RPMI7951 (cell line): ENCODE measurements at regions not wholly inside any gene's neighbourhood (a gene's known extent, or its start where the extent isn't known, plus 50 kb on each side); places are given as distances from the start of the nearest gene placed in this dataset.
A peak's percentile ranks its signal among the peaks of the same experiment; 100 is the strongest.

Experiments used
- DNase-seq: peaks from one replicate; pipeline ENCODE4 v3.0.0-alpha.2; 2012; ENCODE audit warnings: low read depth

DNA sequence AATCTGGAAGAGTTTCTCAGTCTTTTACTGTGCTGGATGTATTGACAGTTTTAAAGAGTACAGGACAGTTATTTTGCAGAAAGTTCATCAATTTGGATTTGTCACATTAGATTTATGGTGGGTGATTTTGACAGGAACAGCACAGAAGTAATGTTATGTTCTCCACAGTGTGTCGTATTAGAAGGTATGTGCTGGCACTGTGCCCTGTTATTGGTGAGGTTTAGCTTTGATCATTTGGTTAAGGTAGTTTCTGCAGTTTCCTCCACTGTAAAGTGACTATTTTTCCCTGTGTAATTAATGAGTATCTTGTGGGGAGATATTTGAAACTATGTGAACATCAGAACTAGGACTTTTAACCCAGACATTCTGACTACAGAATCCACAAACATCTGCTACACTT, 308.5 kb upstream of the TBX3 start:
- DNase-seq, result no peak

GRCh38 chr12:114990381-114990780, 306.4 kb upstream of the TBX3 start:
- DNase-seq, result no peak

DNA sequence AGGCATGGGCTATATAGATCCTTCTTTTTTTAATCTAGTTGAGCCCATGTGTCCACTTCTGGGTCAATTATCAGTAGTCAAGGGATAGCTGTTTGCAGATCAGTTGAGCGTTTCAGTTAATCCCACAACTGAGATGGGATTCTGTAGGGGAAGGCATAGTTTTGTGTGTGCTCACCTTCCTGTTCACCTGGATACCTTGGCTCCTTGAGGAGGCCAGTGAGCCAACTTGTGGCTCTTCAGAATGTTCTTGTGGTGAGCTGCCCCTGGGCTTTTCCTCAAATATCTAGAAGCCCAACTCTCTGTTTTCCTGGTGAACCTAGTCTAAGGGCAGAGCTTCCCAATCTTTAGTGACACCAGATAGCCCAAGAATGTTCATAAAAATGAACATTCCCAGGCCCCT, 302.9 kb upstream of the TBX3 start:
- no peak for DNase-seq

- DNase-seq, result no peak
Measured at GRCh38 chr12:114986178-114986714, 302.3 kb upstream of the TBX3 start.

- no peak for DNase-seq
Measured at GRCh38 chr12:114984634-114985061, 300.7 kb upstream of the TBX3 start.

DNA sequence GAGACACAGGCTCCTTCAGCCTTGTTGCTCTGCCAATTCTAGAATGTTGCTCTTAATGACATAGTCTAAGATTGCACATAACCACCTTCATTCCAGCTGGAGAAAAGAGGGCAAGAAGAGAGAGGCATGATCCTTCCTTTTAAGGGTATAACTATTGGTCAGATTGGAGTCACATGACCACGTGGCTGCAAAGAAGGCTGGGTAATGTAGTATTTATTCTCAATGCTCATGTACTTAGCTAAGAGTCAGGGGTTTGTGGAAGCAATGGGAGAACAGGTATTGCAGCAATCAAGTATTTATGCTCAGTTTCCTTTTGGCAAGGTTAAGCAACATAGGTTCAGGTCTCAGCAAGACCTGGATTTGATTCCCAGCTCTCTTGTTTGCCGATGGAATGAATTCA, 298.8 kb upstream of the TBX3 start:
- peak; percentile 22 for DNase-seq

- no peak for DNase-seq
Measured at GRCh38 chr12:114981036-114981435, 297.1 kb upstream of the TBX3 start.

- peak; percentile 58 for DNase-seq
Measured at GRCh38 chr12:114976959-114977358, 293.0 kb upstream of the TBX3 start.

DNA sequence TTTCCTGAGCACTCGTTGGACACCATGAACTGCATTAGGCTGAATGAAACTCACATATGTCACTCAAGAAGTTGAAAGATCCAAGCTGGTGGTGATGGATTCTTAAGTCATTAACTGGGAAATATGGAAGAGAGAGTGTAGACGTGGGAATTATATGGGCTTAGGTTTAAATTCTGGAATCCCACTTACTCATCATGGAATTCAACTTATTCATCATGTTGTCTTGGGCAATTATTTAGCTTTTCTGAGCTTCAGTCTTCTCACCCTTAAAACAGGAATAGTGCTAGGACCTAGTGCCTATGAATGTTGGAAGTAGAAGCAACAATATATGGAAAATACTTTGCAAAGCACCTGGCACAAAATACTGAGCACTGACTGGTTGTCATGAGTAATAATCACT, 292.4 kb upstream of the TBX3 start:
- DNase-seq, result no peak

GRCh38 chr12:114975640-114976310, 291.8 kb upstream of the TBX3 start:
- no peak for DNase-seq

DNA sequence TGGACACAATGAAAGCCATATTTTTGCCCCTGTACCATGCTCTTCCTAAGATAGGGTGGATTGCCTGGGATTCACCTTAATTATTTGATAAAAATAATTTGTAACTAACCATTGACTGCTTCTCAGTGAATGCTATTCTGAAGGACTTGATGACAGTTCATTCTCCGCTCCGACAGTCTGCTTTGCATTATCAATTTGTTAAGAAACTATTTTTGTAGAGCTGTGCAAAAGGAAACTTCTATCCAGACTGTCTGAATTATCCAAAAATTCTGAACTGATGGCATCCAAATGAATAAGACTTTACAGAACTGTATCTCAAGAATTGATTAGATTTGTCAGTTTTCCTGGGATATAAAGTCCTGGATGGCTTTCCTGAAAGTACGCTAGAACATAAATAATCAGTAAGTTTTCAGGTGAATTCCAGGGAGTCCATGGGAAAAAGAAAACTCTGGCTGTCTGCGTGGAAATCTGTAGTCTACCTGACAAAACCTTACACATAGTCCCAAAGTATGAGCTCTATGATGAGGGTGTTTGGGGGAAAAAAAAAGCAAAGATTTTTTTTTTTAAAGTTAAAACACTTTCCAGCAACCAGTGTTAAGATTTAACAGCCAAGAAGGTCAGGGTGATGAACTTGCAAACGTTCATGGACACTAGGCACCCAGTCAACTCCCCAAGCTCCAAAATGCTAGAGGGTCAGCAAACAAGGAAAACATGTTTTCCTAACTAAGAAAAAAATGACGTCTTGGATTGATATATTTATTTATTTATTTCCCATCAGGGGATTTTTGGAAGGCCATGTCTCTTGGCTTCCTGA, 291.1 kb upstream of the TBX3 start:
- DNase-seq, result no peak

GRCh38 chr12:114974333-114974732, 290.4 kb upstream of the TBX3 start:
- no peak for DNase-seq

DNA sequence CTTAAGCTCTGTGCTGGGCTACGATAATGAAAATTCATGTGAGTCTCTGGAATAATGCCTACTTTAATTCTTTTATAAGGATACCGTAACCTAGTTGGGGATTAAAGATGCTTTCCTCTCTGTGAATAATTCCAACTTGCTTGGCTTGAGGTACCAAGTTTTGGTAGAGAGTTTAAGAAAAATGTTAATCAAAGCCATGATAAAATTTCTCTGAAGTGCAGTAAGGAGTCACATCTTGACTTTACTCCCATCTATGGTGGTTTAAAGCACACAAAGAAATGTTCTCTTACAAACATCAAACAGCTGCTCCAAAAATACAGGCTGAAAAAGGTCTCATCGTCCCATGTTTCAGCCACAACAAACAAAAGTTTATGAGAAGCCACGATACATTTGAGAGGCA, 284.8 kb upstream of the TBX3 start:
- no peak for DNase-seq

DNA sequence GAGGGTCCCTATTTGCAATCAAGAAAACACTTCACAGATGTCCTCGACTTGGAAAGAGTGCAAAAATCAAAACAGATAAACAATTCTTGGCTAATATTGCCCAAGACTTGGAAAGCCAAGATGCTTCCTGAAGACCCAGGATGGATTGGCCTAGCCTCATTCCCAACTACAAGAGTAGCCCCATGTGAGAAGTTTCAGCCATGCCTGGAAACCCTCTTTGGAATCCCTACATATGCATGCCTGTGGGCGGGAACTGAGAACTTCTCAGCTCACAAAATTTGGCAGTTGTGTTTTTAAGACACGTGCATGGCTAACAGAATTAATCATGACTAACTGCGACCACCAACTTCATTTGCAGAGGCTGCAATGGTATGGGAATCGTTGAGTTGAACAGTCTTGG, 283.2 kb upstream of the TBX3 start:
- DNase-seq, result no peak

- no peak for DNase-seq
Measured at GRCh38 chr12:114964841-114965240, 280.9 kb upstream of the TBX3 start.

DNA sequence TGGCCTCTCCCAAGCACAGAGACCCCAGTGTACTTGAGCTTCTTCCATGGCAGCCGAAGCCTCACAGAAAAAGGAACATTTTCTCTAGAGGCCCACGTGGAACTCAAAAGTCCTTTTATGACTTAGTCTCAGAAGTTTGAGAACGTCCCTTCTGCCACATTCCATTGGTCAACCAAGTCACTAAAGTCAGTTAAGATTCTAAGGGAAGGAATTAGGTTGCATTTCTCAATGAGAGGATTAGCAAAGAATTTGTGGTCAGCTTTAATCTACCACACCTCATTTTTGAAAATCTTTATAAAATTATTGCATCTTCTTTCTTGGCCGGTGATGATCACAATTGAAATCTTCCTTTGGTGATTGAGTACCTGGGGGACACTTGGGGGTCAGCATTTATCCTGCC, 279.9 kb upstream of the TBX3 start:
- no peak for DNase-seq

DNA sequence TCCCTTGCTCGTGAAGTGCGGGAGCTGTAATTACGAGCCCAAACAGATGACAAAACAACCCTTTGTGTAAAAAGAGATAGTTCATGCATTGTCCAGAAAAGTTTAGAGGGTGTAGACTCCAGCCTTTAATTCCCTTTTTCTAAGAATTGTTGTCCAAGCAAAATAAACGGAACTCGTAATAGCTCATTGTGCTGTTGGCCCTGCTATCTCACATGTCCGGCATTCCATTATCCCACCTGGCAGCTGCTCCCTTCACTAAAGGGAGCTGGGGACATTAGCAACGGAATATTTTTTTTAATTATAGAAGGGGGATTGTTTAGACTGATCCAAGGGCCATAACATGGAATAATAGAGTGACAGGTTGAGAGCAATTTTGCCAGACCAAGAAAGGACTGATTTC, 277.5 kb upstream of the TBX3 start:
- no peak for DNase-seq

GRCh38 chr12:114958538-114958937, 274.6 kb upstream of the TBX3 start:
- no peak for DNase-seq

DNA sequence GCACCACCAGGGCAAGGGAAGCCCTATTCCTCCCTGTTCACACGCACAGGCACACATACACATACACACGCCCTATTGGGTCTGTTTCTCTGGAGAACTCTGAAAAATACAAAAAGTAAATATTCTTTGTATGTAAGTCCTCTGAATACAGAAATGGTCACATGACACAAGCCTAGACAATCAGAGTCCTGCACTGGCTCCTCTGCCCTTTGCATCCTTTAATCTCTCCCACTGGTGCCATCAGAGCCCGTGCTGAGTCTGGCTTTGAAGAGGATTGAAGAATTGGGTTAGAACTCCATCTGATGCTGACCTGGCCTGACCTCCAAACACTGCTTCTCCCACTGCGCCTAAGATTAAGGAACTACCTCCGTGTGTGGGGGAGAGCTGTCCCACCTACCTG, 273.2 kb upstream of the TBX3 start:
- no peak for DNase-seq

DNA sequence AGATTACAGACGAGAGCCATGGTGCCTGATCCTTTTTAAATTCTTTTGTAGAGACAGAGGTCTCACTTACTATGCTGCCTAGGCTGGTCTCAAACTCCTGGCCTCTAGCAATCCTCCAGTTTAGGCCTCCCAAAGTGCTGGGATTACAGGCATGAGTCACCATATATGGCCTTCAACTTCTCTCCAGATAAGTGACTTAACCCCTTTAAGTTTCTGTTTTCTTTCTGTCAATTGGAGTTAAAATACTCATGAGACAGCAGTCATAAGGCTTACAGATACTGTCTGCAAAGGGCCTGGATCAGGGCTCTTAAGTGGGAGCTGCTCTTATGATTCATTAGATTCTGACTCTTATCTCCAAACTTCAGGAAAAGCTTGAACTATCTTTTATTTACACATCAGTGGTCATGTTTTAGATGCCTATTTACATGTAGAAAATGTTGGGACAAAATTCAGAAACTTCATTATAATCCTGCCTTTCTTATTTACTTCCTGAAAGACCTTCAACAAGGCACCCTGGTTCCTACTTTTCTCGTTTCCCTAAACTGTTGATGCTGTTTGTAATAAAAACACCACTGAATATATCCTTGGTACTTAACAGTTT, 271.5 kb upstream of the TBX3 start:
- DNase-seq, result peak; percentile 55

DNA sequence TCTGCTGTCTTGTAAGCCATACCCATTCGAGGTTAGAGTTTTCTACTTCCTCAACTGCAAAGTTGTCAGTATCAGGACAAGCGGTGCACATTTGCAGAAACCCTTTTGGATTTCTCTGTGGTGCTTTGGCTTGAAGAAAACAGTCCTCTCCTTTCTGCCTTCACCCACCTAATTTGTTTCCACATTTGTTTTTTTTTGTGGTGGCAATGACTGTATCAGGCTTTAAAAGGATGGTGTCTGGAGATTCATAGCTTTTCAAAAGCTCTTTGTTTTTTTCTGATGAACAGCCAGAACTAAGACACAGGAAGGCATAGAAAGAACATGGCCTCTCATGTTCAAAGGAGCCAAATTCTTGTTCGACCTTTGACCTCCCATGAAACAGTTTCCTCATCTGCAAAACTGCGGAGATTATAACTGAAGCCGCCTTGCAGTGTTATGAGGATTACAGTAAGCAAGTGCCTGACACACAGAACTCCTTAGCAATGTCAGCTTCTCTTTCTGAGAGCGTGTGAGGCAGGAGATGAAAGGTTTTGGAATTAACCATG, 270.6 kb upstream of the TBX3 start:
- DNase-seq, result no peak

GRCh38 chr12:114952573-114953271, 268.7 kb upstream of the TBX3 start:
- DNase-seq, result no peak
